IMR-90 (cell line): ENCODE measurements at regions not wholly inside any gene's neighbourhood (a gene's known extent, or its start where the extent isn't known, plus 50 kb on each side); places are given as distances from the start of the nearest gene placed in this dataset.

Source experiments
- ATAC-seq: fragments of 200-7000 bp; cut with Tn5 transposase; 2 replicates; pipeline ENCODE4 v1.9.1; 2020; ENCODE audit warnings: low read depth, mild to moderate bottlenecking, moderate library complexity
- BruUV-seq: library from RNA; stranded (reverse); fragments of 400-500 nt; replicated peaks from 2 replicates; lab custom pipeline; 2021; lab: Mats Ljungman, UMichigan
- CTCF ChIA-PET: fragments of 300-600 bp; formaldehyde crosslinking; extraction: SDS; loops from one replicate; lab custom pipeline; 2021; ENCODE audit warnings: antibody characterized with exemption; lab: Yijun Ruan, JAX
- POLR2A ChIA-PET: fragments of 300-600 bp; sonication (Branson Sonifier 250); formaldehyde crosslinking; loops from one replicate; lab custom pipeline; 2022; ENCODE audit warnings: antibody characterized with exemption; ENCODE audit not compliant: unreplicated experiment; lab: Charles Lee
- DNase-seq: peaks from one replicate; pipeline ENCODE4 v3.0.0; 2013
- H2AFZ ChIP-seq: replicated peaks from 2 replicates; pipeline ENCODE3; 2013; ENCODE audit warnings: low read length, mild to moderate bottlenecking; ENCODE audit not compliant: poor library complexity
- H2AK5ac ChIP-seq: 2 replicates; pipeline ENCODE4 v1.6.1; 2013; ENCODE audit warnings: low read depth, low read length, inconsistent platforms
- H2AK9ac ChIP-seq: replicated peaks from 2 replicates; pipeline ENCODE3; 2013; ENCODE audit warnings: mild to moderate bottlenecking, low read depth, low read length, moderate library complexity; ENCODE audit not compliant: poor library complexity
- H2BK120ac ChIP-seq: 2 replicates; pipeline ENCODE4 v1.6.1; 2013; ENCODE audit warnings: low read depth, low read length, inconsistent platforms
- H2BK15ac ChIP-seq: 3 replicates; pipeline ENCODE4 v1.6.1; 2013; ENCODE audit warnings: low read depth, low read length, inconsistent platforms
- H2BK20ac ChIP-seq: 2 replicates; pipeline ENCODE4 v1.6.1; 2013; ENCODE audit warnings: low read depth, mild to moderate bottlenecking, inconsistent platforms, low read length, moderate library complexity
- H2BK5ac ChIP-seq: 2 replicates; pipeline ENCODE4 v1.6.1; 2013; ENCODE audit warnings: mild to moderate bottlenecking, low read depth, low read length, inconsistent platforms; ENCODE audit not compliant: poor library complexity, severe bottlenecking
- H3K14ac ChIP-seq: replicated peaks from 2 replicates; pipeline ENCODE4 v1.6.1; 2013; ENCODE audit warnings: low read depth, low read length, inconsistent platforms
- H3K18ac ChIP-seq: 2 replicates; pipeline ENCODE4 v1.6.1; 2013; ENCODE audit warnings: low read depth, low read length, control low read depth
- H3K23ac ChIP-seq: 2 replicates; pipeline ENCODE4 v1.6.1; 2013; ENCODE audit warnings: low read depth, low read length, inconsistent platforms
- H3K27ac ChIP-seq: 2 replicates; pipeline ENCODE4 v1.5.1; 2013; ENCODE audit warnings: mild to moderate bottlenecking, control low read depth, low read length; ENCODE audit not compliant: insufficient read depth
- H3K27me3 ChIP-seq: 2 replicates; pipeline ENCODE4 v1.6.1; 2013; ENCODE audit warnings: low read length; ENCODE audit not compliant: control insufficient read depth, insufficient read depth
- H3K36me3 ChIP-seq: 2 replicates; pipeline ENCODE4 v1.6.1; 2013; ENCODE audit warnings: low read length, mixed read lengths; ENCODE audit not compliant: control insufficient read depth, insufficient read depth
- H3K4ac ChIP-seq: 2 replicates; pipeline ENCODE4 v1.6.1; 2013; ENCODE audit warnings: low read depth, low read length, inconsistent platforms
- H3K4me1 ChIP-seq: 2 replicates; pipeline ENCODE4 v1.6.1; 2013; ENCODE audit warnings: low read length, mixed read lengths; ENCODE audit not compliant: control insufficient read depth, insufficient read depth
- H3K4me2 ChIP-seq: 2 replicates; pipeline ENCODE4 v1.6.1; 2013; ENCODE audit warnings: low read depth, mild to moderate bottlenecking, control low read depth, low read length, moderate library complexity
- H3K4me3 ChIP-seq: 2 replicates; pipeline ENCODE4 v1.5.1; 2013; ENCODE audit warnings: low read depth, mild to moderate bottlenecking, control low read depth, low read length, moderate library complexity; ENCODE audit not compliant: insufficient read depth
- H3K56ac ChIP-seq: 2 replicates; pipeline ENCODE4 v1.6.1; 2013; ENCODE audit warnings: low read length, inconsistent platforms; ENCODE audit not compliant: insufficient read depth; ENCODE audit errors: extremely low read depth
- H3K79me1 ChIP-seq, 2 experiments: 2 replicates each; pipeline ENCODE4 v1.6.1; 2013; ENCODE audit warnings: low read length in 2 of 2, inconsistent platforms in 1 of 2, low read depth in 1 of 2
- H3K9ac ChIP-seq: 2 replicates; pipeline ENCODE4 v1.6.1; 2013; ENCODE audit warnings: low read depth, low read length, control low read depth
- H3K9me1 ChIP-seq: 2 replicates; pipeline ENCODE4 v1.6.1; 2013; ENCODE audit warnings: low read length, inconsistent platforms; ENCODE audit not compliant: insufficient read depth
- H3K9me3 ChIP-seq: 2 replicates; pipeline ENCODE4 v1.6.1; 2013; ENCODE audit warnings: low read length; ENCODE audit not compliant: control insufficient read depth, insufficient read depth
- H4K20me1 ChIP-seq: 2 replicates; pipeline ENCODE4 v1.6.1; 2013; ENCODE audit warnings: low read length, inconsistent platforms; ENCODE audit not compliant: insufficient read depth
- H4K5ac ChIP-seq: 2 replicates; pipeline ENCODE4 v1.6.1; 2013; ENCODE audit warnings: mild to moderate bottlenecking, low read depth, low read length, control low read depth
- H4K8ac ChIP-seq, 2 experiments: 2 replicates each; pipeline ENCODE4 v1.6.1; 2013; ENCODE audit warnings: low read depth in 2 of 2, low read length in 2 of 2, control low read depth in 1 of 2, inconsistent platforms in 1 of 2
- H4K91ac ChIP-seq: 2 replicates; pipeline ENCODE4 v1.6.1; 2013; ENCODE audit warnings: low read depth, low read length, inconsistent platforms; ENCODE audit not compliant: insufficient read depth
- MAZ ChIP-seq: IDR thresholded peaks from 2 replicates; pipeline ENCODE4 v1.6.1; 2012; ENCODE audit warnings: low read depth, mild to moderate bottlenecking, low read length, improper control_type of control experiment, moderate library complexity, borderline replicate concordance
- NFE2L2 ChIP-seq: fragments of 150-350 bp; IDR thresholded peaks from 2 replicates; pipeline ENCODE4 v1.6.1; 2016; ENCODE audit warnings: low read depth, mild to moderate bottlenecking, low read length
- RFX5 ChIP-seq: IDR thresholded peaks from 2 replicates; pipeline ENCODE4 v1.8.0; 2012; ENCODE audit warnings: low read depth, mild to moderate bottlenecking, low read length, moderate library complexity
- USF2 ChIP-seq: fragments of 150-350 bp; IDR thresholded peaks from 2 replicates; pipeline ENCODE4 v1.6.1; 2017; ENCODE audit warnings: mild to moderate bottlenecking, antibody characterized with exemption, low read length, low read depth
- WGBS, 2 experiments: methylation state at CpG; one replicate each; pipeline versions ENCODE4 v1.1.5 to v1.1.7; 2013; ENCODE audit warnings: missing lambda C conversion rate in 2 of 2; ENCODE audit not compliant: insufficient read length in 1 of 2; ENCODE audit errors: extremely low coverage in 2 of 2; 5-methylcytosine and 5-hydroxymethylcytosine counted together
- dilution Hi-C: fragments of 300-500 bp; cut with HindIII; formaldehyde crosslinking; loops from one replicate; pipeline ENCODE4 v1.14.3; 2018; ENCODE audit warnings: low sequenced_read_pairs; ENCODE audit not compliant: unreplicated experiment
- in situ Hi-C: fragments of 300-500 bp; cut with MboI; formaldehyde crosslinking; loops from 3 replicates; pipeline ENCODE4 v1.14.3; 2019; ENCODE audit warnings: low sequenced_read_pairs, inconsistent platforms, mixed read lengths
- intact Hi-C: fragments of 100-400 bp; cut with micrococcal nuclease; formaldehyde crosslinking; loops from 2 replicates; pipeline ENCODE4 v1.10.0; 2022

GRCh38 chrX:36445566-36445965 is 526.0 kb downstream of the CFAP47 start:
- ATAC-seq (no peak), DNase-seq (no peak)
- H3K14ac ChIP-seq = no peak overlapping the region
- H4K5ac ChIP-seq = no peak overlapping the region
- H3K36me3 ChIP-seq = no peaks in the 10 kb centered on the region
- H4K20me1 ChIP-seq = no peaks in the 10 kb centered on the region
- H3K4ac ChIP-seq = no peak overlapping the region
- POLR2A ChIA-PET = no interaction called here
- no peak overlapping the region for H3K4me2 ChIP-seq
- no peak overlapping the region for H2AK9ac ChIP-seq
- no peak overlapping the region for H2BK120ac ChIP-seq
- no peak overlapping the region for H3K27ac ChIP-seq
- H4K91ac ChIP-seq = no peak overlapping the region
- no peaks in the 10 kb centered on the region for H3K4me1 ChIP-seq
- CTCF ChIA-PET = no interaction called here
- dilution Hi-C loops = no loop called here
- in situ Hi-C loops = no loop called here
- no TSS peak for BruUV-seq
- H3K9me1 ChIP-seq = no peaks in the 10 kb centered on the region
- no peak overlapping the region for H3K18ac ChIP-seq
- intact Hi-C loops = no loop called here
- no peak overlapping the region for H2BK15ac ChIP-seq
- no peaks in the 10 kb centered on the region for H3K79me1 ChIP-seq
- H3K23ac ChIP-seq = no peak overlapping the region
- TF ChIP-seq MAZ = no peak
- TF ChIP-seq NFE2L2 = no peak
- no peak for TF ChIP-seq USF2
- TF ChIP-seq RFX5 = no peak
- no peaks in the 10 kb centered on the region for H3K9me3 ChIP-seq
- no peak overlapping the region for H3K4me3 ChIP-seq
- H3K27me3 ChIP-seq = no peaks in the 10 kb centered on the region
- H3K9ac ChIP-seq = no peak overlapping the region
- no CpG with 5 or more reads among the region's 1 CpG for WGBS, 2 experiments
- H3K56ac ChIP-seq = no peak overlapping the region
- H2BK5ac ChIP-seq = no peak overlapping the region
- no peak overlapping the region for H4K8ac ChIP-seq
- H2BK20ac ChIP-seq = no peak overlapping the region
- H2AK5ac ChIP-seq = no peak overlapping the region
- no peak overlapping the region for H2AFZ ChIP-seq
